ENCODE measurements at regions not wholly inside any gene's neighbourhood (a gene's known extent, or its start where the extent isn't known, plus 50 kb on each side); places are given as distances from the start of the nearest gene placed in this dataset.
A peak's percentile ranks its signal among the peaks of the same experiment; 100 is the strongest.
"Not testable (repeated sequence)": the region's sequence is repeated elsewhere in the genome, so short reads cannot be mapped to it uniquely, and the experiment has no call there.

DNA sequence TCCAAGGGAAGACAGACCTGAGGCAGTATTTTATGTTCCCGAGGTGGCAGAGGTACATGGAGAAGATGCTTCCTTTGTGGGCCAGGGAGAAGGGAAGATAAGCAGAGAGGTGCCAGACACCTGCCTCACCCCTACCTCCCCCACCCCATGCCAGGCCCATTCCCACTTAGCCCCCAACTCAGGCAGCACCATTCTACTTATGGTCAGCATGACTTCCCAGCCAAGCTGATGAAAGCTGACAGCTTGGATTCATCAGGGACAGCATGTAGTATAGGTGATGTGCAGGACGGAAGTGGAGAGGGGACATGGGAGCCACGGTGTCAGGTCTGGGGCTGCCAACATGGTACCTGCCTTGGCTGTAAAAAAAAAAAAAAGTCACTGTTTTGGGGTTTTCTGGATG, 57.5 kb upstream of the CSPG4 start:
- Mint-ChIP-seq H3K36me3 (no peaks in the 10 kb centered on the region), H3K4me1 (ENCODE audit: unreplicated experiment) (peaks cover 7% of the 10 kb centered on the region), H3K4me3 (no peak overlapping the region), H3K9me3 (no peaks in the 10 kb centered on the region), H3K27me3 (no peaks in the 10 kb centered on the region), H3K27ac (no peak overlapping the region)
- DNase-seq (ENCODE audit: extremely low spot score, unreplicated experiment), result no peak
- no peak for TF ChIP-seq CTCF (conservative IDR thresholded peaks at IDR 0.05)

- H3K4me1 Mint-ChIP-seq (ENCODE audit: unreplicated experiment); H3K27me3 Mint-ChIP-seq; H3K9me3 Mint-ChIP-seq; H3K36me3 Mint-ChIP-seq; H3K27ac Mint-ChIP-seq; H3K4me3 Mint-ChIP-seq: not testable (repeated sequence)
- peak; percentile 47 for DNase-seq (ENCODE audit: extremely low spot score, unreplicated experiment)
Measured at GRCh38 chr15:75768526-75768925, 55.9 kb upstream of the CSPG4 start.

DNA sequence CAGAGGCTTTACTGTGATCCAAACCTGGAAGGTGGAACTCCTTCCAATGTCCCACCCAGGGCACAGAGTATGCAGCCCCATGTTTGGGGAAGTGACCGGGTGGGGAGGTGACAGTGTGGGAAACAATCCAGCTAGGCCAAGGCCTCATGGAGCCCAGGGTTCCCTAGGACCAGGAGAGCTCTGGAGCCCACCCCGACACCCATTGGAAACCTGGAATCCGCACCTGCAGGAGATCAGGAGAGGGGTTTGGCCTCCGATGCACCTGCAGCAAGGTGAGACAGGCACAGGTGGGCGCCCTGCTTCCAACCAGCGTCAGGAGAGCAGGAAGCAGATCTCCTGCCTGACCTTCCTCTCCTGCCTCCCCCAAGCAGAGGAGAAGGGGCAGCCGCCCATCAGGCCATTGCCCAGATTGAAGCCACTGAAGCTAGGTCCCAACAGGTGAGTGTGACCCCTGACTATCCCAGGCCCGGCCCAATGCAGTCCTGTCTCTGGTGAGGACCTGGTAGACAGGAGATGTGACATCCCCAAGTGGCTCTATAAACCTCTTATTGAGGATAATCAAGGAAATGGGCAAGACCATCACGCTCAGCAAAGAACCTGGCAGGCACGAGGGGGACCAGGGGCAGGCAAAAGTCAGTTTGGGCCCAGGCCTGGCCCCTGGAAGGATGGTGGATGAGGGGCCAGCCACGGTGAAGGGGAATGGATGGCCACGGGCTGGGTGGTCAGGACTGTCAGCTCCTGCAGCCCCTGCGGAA, 53.1 kb upstream of the CSPG4 start:
- peak; percentile 43 for DNase-seq (ENCODE audit: extremely low spot score, unreplicated experiment)
- not testable (repeated sequence) for H3K36me3 Mint-ChIP-seq; H3K27ac Mint-ChIP-seq; H3K4me1 Mint-ChIP-seq (ENCODE audit: unreplicated experiment); H3K9me3 Mint-ChIP-seq; H3K27me3 Mint-ChIP-seq; H3K4me3 Mint-ChIP-seq

GRCh38 chr15:75764845-75765550, 52.4 kb upstream of the CSPG4 start:
- H3K4me3 Mint-ChIP-seq; H3K36me3 Mint-ChIP-seq; H3K9me3 Mint-ChIP-seq; H3K4me1 Mint-ChIP-seq (ENCODE audit: unreplicated experiment); H3K27me3 Mint-ChIP-seq; H3K27ac Mint-ChIP-seq: not testable (repeated sequence)
- DNase-seq (ENCODE audit: extremely low spot score, unreplicated experiment), result peak; percentile 27

DNA sequence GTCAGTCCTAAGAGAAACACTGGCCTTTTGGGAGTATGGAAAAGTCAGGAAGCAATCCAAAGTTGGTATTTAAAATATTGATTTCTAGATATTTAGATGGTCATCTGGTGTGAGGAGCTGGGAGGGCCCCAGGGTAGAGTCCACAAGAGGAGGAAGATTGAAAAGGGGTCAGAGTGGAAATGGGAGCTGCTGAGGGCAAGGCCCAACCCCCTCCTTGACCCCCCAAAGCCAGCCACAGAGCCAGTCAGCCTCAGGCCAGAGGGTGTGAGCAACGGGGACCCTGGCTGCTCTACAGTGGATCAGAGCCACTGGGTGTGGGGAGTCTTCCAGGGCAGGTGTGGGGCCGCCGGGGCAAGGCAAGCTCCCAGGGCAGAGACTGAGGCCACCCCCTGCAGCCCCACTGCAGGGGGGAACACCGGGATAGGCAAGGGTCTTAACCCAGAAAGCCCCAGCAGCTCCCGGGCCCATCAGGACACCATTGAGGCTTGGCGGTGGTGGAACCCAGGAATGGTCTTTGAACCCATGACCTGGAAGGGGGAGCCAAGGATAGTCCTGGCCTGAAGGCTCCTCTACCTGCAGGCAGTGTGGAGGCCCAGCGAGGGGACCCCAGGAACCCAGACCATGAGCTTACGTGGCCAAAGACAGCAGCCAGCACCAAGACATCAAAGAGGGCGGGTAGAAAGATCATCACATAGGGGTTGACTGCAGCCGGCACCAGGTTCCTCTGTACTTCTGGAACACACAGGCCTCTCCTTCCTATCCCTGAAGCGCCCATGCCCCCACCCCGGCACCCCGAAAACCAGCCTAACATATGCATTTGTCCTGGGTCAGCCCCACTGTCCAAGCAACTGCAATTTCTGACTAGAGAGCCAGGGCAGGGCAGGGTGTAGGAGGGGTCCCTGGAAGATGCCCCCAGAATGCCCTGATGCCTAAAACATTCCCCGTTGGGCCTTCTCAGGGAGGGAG, 51.3 kb upstream of the CSPG4 start:
- H3K9me3 Mint-ChIP-seq; H3K27me3 Mint-ChIP-seq; H3K27ac Mint-ChIP-seq; H3K4me1 Mint-ChIP-seq (ENCODE audit: unreplicated experiment); H3K36me3 Mint-ChIP-seq; H3K4me3 Mint-ChIP-seq; DNase-seq (ENCODE audit: extremely low spot score, unreplicated experiment): not testable (repeated sequence)

DNA sequence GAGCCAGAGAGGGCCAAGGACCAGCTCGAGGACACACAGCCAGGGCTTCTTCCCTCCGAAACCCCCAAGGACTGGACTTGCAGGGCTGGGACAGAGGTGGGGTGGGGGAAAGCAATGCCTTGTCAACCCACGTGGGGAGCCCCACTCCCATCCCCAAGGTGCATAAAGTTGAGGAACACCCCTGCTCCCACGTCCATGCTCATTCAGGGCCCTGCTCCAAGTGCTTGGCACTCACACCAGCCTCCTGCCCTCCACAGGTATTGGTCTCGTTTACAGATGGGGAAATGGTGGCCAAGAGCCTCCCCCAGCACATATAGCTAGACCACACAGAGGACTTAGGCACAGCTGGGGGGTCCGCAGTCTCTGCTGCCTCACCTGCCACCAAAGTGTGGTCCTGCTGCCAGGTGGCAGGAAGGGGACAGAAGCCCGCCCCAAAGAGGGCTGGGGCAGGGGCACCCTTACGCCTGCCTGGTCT, 50.5 kb upstream of the CSPG4 start:
- Mint-ChIP-seq H3K9me3 (no peaks in the 10 kb centered on the region), H3K27me3 (no peaks in the 10 kb centered on the region), H3K36me3 (no peaks in the 10 kb centered on the region), H3K4me1 (ENCODE audit: unreplicated experiment) (peaks cover 9% of the 10 kb centered on the region), H3K4me3 (no peak overlapping the region), H3K27ac (no peak overlapping the region)
- TF ChIP-seq CTCF (conservative IDR thresholded peaks at IDR 0.05), result no peak
- no peak for DNase-seq (ENCODE audit: extremely low spot score, unreplicated experiment)

All from type B pancreatic cell (in vitro differentiated cells).